HG02759 (cell line): ENCODE measurements at regions not wholly inside any gene's neighbourhood (a gene's known extent, or its start where the extent isn't known, plus 50 kb on each side); places are given as distances from the start of the nearest gene placed in this dataset.
"Not testable (repeated sequence)": the region's sequence is repeated elsewhere in the genome, so short reads cannot be mapped to it uniquely, and the experiment has no call there.

Experiments used
- ATAC-seq: cut with Tn5 transposase; IDR thresholded peaks from one replicate; pipeline ENCODE4 v1.9.1; 2021; ENCODE audit warnings: mild to moderate bottlenecking, moderate library complexity; ENCODE audit not compliant: unreplicated experiment

- ATAC-seq: no peak
Observed at GRCh38 chr7:91750091-91750490, 130.4 kb downstream of the MTERF1 start.

- no peak for ATAC-seq
Observed at GRCh38 chr7:91752102-91752501, 128.4 kb downstream of the MTERF1 start.

GRCh38 chr7:91754280-91754679, 126.2 kb downstream of the MTERF1 start:
- ATAC-seq: not testable (repeated sequence)

GRCh38 chr7:91755121-91755520, 125.4 kb downstream of the MTERF1 start:
- ATAC-seq: not testable (repeated sequence)

GRCh38 chr7:91759205-91759863, 121.2 kb downstream of the MTERF1 start:
- ATAC-seq: no peak

GRCh38 chr7:91767820-91768219, 112.7 kb downstream of the MTERF1 start:
- ATAC-seq: no peak

GRCh38 chr7:91771394-91771793, 109.1 kb downstream of the MTERF1 start:
- no peak for ATAC-seq

- ATAC-seq: no peak
Observed at GRCh38 chr7:91771921-91772815, 108.3 kb downstream of the MTERF1 start.

- no peak for ATAC-seq
Observed at GRCh38 chr7:91776171-91776570, 104.3 kb downstream of the MTERF1 start.

- ATAC-seq: no peak
Observed at GRCh38 chr7:91777522-91777921, 103.0 kb downstream of the MTERF1 start.

GRCh38 chr7:91778416-91778815, 102.1 kb downstream of the MTERF1 start:
- no peak for ATAC-seq

GRCh38 chr7:91780521-91780920, 100.0 kb downstream of the MTERF1 start:
- no peak for ATAC-seq

- ATAC-seq: no peak
Observed at GRCh38 chr7:91784469-91784868, 96.0 kb downstream of the MTERF1 start.

GRCh38 chr7:91787931-91788330, 92.6 kb downstream of the MTERF1 start:
- no peak for ATAC-seq

- no peak for ATAC-seq
Observed at GRCh38 chr7:91789086-91789485, 91.4 kb downstream of the MTERF1 start.

GRCh38 chr7:91789558-91789957, 90.9 kb downstream of the MTERF1 start:
- no peak for ATAC-seq

- not testable (repeated sequence) for ATAC-seq
Observed at GRCh38 chr7:91790646-91791045, 89.9 kb downstream of the MTERF1 start.

GRCh38 chr7:91796122-91796521, 84.4 kb downstream of the MTERF1 start:
- ATAC-seq: no peak

- ATAC-seq: no peak
Observed at GRCh38 chr7:91798425-91798824, 82.1 kb downstream of the MTERF1 start.

GRCh38 chr7:91800389-91800788, 80.1 kb downstream of the MTERF1 start:
- ATAC-seq: no peak

- no peak for ATAC-seq
Observed at GRCh38 chr7:91801331-91801983, 79.0 kb downstream of the MTERF1 start.

GRCh38 chr7:91811236-91811635, 69.3 kb downstream of the MTERF1 start:
- ATAC-seq: no peak
